Fibroblast of skin of back (primary cell): ENCODE measurements at regions not wholly inside any gene's neighbourhood (a gene's known extent, or its start where the extent isn't known, plus 50 kb on each side); places are given as distances from the start of the nearest gene placed in this dataset.
"Not testable (repeated sequence)": the region's sequence is repeated elsewhere in the genome, so short reads cannot be mapped to it uniquely, and the experiment has no call there.

Experiments used
- DNase-seq: peaks from one replicate; pipeline ENCODE4 v3.0.0-alpha.2; 2013

- no peak for DNase-seq
Observed at GRCh38 chr20:10109641-10110040, 74.9 kb downstream of the ANKEF1 start.

- no peak for DNase-seq
Observed at GRCh38 chr20:10110151-10110550, 75.4 kb downstream of the ANKEF1 start.

GRCh38 chr20:10111139-10111958, 76.6 kb downstream of the ANKEF1 start:
- DNase-seq, result no peak

GRCh38 chr20:10111959-10112250, 77.1 kb downstream of the ANKEF1 start:
- DNase-seq, result no peak

GRCh38 chr20:10113746-10114145, 79.0 kb downstream of the ANKEF1 start:
- DNase-seq, result no peak

- DNase-seq, result no peak
Observed at GRCh38 chr20:10114598-10114997, 79.8 kb downstream of the ANKEF1 start.

- DNase-seq, result peak; percentile 77
Observed at GRCh38 chr20:10115021-10115420, 80.2 kb downstream of the ANKEF1 start.

- DNase-seq, result no peak
Observed at GRCh38 chr20:10119336-10119735, 84.5 kb downstream of the ANKEF1 start.

- not testable (repeated sequence) for DNase-seq
Observed at GRCh38 chr20:10124883-10125282, 90.1 kb downstream of the ANKEF1 start.

- DNase-seq, result no peak
Observed at GRCh38 chr20:10125757-10126156, 91.0 kb downstream of the ANKEF1 start.

GRCh38 chr20:10129749-10130148, 88.9 kb upstream of the SNAP25 start:
- no peak for DNase-seq

- peak; percentile 22 for DNase-seq
Observed at GRCh38 chr20:10131732-10132345, 86.8 kb upstream of the SNAP25 start.

GRCh38 chr20:10132387-10132786, 86.2 kb upstream of the SNAP25 start:
- no peak for DNase-seq

- no peak for DNase-seq
Observed at GRCh38 chr20:10133532-10133931, 85.1 kb upstream of the SNAP25 start.

GRCh38 chr20:10134176-10134575, 84.5 kb upstream of the SNAP25 start:
- no peak for DNase-seq

GRCh38 chr20:10135438-10135837, 83.2 kb upstream of the SNAP25 start:
- no peak for DNase-seq

GRCh38 chr20:10137032-10137431, 81.6 kb upstream of the SNAP25 start:
- no peak for DNase-seq

- no peak for DNase-seq
Observed at GRCh38 chr20:10137533-10137932, 81.1 kb upstream of the SNAP25 start.

- DNase-seq, result no peak
Observed at GRCh38 chr20:10157549-10157948, 61.1 kb upstream of the SNAP25 start.

- no peak for DNase-seq
Observed at GRCh38 chr20:10167040-10167439, 51.6 kb upstream of the SNAP25 start.

- DNase-seq, result no peak
Observed at GRCh38 chr20:10167594-10167993, 51.0 kb upstream of the SNAP25 start.
